ENCODE measurements at regions not wholly inside any gene's neighbourhood (a gene's known extent, or its start where the extent isn't known, plus 50 kb on each side); places are given as distances from the start of the nearest gene placed in this dataset.

DNA sequence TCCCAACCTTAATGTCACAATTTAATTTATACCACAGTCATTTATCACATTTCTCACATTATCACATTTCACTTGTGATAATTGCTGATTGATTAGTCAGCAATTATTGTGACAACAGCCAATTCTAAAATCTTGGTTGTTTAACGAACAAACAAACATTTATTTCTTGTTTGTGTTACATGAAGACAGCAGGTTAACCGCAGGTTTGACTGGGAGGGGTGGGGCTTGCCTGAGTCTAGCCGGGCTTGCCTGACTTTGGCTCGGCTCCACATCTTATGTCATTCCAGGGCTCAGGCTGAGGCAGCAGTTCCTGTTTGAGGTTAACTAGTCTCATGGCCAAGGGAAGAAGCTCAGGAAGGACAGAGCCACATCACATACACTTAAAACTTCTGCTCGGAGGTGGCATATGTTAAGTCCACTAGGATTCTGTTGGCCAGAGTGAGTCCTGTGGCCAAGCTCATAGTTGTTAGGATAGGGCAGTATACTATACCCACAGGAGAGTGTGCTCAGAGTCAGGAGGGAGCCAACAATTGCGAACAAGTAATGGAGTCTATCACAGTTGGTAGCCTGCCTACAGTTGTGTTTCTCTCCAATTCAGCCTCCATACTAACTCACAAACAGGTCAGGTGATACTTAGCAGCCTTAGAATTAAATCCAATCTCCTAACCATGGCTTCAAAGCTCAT lies 90.0 kb upstream of the IFNGR1 start:
- H3K4me3 ChIP-seq (ENCODE audit: low read depth, low read length), result no peak overlapping the region
- DNase-seq (ENCODE audit: low read depth, low spot score), result peak; percentile 77
- TF ChIP-seq, protein P1, sequence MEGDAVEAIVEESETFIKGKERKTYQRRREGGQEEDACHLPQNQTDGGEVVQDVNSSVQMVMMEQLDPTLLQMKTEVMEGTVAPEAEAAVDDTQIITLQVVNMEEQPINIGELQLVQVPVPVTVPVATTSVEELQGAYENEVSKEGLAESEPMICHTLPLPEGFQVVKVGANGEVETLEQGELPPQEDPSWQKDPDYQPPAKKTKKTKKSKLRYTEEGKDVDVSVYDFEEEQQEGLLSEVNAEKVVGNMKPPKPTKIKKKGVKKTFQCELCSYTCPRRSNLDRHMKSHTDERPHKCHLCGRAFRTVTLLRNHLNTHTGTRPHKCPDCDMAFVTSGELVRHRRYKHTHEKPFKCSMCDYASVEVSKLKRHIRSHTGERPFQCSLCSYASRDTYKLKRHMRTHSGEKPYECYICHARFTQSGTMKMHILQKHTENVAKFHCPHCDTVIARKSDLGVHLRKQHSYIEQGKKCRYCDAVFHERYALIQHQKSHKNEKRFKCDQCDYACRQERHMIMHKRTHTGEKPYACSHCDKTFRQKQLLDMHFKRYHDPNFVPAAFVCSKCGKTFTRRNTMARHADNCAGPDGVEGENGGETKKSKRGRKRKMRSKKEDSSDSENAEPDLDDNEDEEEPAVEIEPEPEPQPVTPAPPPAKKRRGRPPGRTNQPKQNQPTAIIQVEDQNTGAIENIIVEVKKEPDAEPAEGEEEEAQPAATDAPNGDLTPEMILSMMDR (IDR thresholded peaks at IDR 0.05; ENCODE audit: low read depth, low read length), result no peak
- in situ Hi-C loops (cut with HindIII; ENCODE audit: low sequenced_read_pairs), result no loop called here

DNA sequence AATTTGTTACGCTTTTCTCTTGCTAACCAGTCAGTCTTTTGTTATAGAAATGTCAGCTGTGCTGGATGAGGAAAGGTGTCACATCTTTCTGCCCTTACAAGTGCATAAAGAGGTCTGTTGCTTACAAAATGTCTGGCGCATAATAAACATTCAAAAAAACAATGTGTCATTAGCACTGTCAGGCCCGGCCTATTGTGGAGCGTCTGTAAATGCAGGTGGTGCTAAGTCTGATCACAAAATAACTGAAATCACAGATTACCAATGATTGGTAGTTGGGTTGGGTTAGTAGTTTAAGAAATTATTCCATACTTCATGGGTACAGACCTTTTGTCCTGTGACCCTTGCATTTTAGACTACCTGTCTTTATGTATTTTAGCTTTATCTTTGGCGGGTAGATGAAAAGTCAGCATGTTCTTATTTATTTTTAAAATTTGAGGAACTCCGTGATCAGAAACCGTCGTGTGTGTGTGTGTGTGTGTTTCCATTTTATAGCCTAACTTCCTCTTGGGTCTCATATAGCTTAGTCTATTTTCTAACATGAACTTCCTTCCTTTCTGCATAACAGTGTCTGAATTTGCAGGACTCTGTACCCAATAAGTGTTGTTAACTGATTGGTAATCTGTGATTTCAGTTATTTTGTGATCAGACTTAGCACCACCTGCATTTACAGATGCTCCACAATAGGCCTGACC lies 88.1 kb upstream of the IFNGR1 start:
- no peak for DNase-seq (ENCODE audit: low read depth, low spot score)
- TF ChIP-seq, protein P1 (IDR thresholded peaks at IDR 0.05; ENCODE audit: low read depth, low read length), result no peak
- in situ Hi-C loops (cut with HindIII; ENCODE audit: low sequenced_read_pairs), result no loop called here
- no peak overlapping the region for H3K4me3 ChIP-seq (ENCODE audit: low read depth, low read length)

GRCh38 chr6:137305691-137306090 lies 86.5 kb upstream of the IFNGR1 start:
- no peak for DNase-seq (ENCODE audit: low read depth, low spot score)
- in situ Hi-C loops (cut with HindIII; ENCODE audit: low sequenced_read_pairs), result no loop called here
- no peak overlapping the region for H3K4me3 ChIP-seq (ENCODE audit: low read depth, low read length)
- TF ChIP-seq, protein P1 (IDR thresholded peaks at IDR 0.05; ENCODE audit: low read depth, low read length), result no peak

- DNase-seq (ENCODE audit: low read depth, low spot score), result no peak
- TF ChIP-seq, protein P1 (IDR thresholded peaks at IDR 0.05; ENCODE audit: low read depth, low read length), result no peak
- no peak overlapping the region for H3K4me3 ChIP-seq (ENCODE audit: low read depth, low read length)
- in situ Hi-C loops (cut with HindIII; ENCODE audit: low sequenced_read_pairs), result no loop called here
These were observed 85.0 kb upstream of the IFNGR1 start for GRCh38 chr6:137304020-137304780.

DNA sequence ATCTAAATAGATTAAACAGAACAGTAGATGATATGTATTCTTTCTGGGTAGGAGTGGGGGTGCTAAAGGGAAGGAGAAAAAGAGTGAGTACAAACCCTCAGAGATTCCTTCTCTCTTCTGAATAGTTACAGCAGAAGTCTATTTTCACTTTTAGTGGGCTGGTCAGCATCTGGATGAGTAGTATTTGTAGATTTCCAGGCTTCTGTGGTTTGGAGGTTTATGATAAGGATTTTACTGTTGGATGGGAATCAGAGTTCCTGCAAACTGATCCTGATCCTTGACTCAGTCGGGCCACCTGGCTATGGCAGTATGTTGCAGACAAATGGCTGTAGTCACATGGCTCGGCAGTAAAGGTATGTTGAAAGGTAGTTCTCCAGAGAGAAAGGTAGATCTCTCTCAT lies 84.3 kb upstream of the IFNGR1 start:
- TF ChIP-seq, protein P1 (IDR thresholded peaks at IDR 0.05; ENCODE audit: low read depth, low read length), result no peak
- DNase-seq (ENCODE audit: low read depth, low spot score), result peak; percentile 5
- no peak overlapping the region for H3K4me3 ChIP-seq (ENCODE audit: low read depth, low read length)
- in situ Hi-C loops (cut with HindIII; ENCODE audit: low sequenced_read_pairs), result no loop called here

DNA sequence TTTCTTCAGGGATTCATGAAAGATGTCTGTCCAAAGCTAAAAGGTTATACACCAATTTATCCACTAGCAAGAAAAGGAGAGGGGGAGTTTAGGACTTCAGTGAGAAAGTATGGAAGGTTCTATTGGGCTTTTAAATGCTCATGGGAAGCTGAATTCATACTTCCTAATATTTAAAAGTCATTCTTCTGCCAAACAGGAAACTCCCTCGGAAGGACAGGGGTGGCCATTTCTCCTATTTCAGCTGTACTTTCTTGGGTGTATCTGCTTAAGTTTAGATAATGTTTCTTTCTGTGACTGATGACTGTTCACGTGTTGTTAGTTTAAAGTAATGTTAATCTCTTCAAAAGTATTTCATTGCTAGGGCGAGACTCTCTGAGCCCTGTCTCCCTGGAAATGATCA lies 80.5 kb upstream of the IFNGR1 start:
- TF ChIP-seq, protein P1 (IDR thresholded peaks at IDR 0.05; ENCODE audit: low read depth, low read length), result no peak
- H3K4me3 ChIP-seq (ENCODE audit: low read depth, low read length), result no peak overlapping the region
- in situ Hi-C loops (cut with HindIII; ENCODE audit: low sequenced_read_pairs), result no loop called here
- DNase-seq (ENCODE audit: low read depth, low spot score), result no peak

Measured in astrocyte of the spinal cord (primary cell).